LNCAP (cell line): ENCODE measurements at regions not wholly inside any gene's neighbourhood (a gene's known extent, or its start where the extent isn't known, plus 50 kb on each side); places are given as distances from the start of the nearest gene placed in this dataset.

Source experiments
- CTCF ChIP-seq: fragments of 450-650 bp; IDR thresholded peaks from 2 replicates; pipeline ENCODE4 v1.5.1; 2017; ENCODE audit warnings: mild to moderate bottlenecking

- TF ChIP-seq CTCF: no peak
These were observed 91.2 kb upstream of the BACH2 start for GRCh38 chr6:90387826-90388225.

DNA sequence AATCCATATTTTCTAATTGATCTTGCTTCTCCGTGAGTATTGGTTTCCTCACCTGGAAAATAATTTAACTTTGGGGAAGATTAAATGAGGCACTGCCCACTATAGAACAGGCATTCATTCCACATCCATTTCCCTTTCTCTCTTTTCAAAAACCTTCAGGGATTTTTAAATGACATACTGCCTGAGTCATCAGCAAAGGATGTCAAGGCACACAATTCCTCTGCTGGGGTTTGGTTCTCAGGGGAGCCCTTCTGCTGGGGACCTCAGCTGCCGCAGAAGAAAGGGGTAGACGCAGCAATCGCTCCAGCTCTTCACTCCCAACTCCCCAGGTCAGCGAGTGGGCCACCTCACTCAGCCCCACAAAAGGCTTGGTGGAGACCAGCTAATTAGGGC is 90.7 kb upstream of the BACH2 start:
- no peak for TF ChIP-seq CTCF

- TF ChIP-seq CTCF: no peak
These were observed 90.0 kb upstream of the BACH2 start for GRCh38 chr6:90386399-90387382.

DNA sequence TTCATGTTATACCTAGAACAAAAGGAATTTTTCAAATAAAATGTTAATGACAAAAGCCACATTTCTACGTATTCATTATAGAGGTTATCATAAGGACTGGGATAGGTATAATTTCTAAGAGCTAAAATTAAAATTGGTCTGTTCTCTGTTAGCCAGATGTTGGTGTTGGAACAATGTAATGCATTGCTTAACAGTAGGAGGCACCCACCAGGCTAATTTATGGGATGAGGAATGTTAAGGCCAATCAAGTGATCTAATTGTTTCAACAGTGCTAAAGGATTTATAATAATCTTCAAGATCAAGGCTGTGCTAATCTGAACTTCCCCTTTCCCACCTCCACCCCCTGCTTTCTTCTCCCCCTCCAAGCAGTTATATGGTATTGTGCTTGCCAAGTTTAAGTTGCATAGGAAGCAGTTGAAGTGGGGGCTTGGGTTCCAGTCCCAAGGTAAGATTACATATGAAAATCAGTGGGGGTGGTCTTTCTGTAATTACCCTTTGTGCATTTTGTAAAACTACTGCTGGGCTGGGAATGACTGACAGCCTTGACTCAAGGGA is 89.2 kb upstream of the BACH2 start:
- no peak for TF ChIP-seq CTCF

DNA sequence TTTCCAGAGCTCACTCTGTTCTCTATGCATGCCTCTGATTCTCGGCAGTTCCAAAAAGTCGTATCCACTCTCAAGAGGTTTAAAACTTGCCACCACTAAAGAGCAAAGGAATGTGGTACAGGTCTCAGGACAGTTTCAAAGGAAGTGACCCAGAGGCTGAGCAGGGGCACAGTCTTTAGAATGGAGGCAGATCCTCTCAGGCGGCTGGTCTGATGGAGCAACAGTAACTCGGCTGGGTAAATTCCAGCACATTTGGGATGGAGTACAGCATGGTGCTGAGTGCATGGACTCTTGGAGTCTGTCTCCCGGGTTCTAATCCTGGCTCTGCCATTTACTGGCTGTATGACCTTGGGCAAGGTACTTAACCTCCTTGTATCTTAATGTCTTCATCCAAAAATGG is 88.1 kb upstream of the BACH2 start:
- no peak for TF ChIP-seq CTCF

GRCh38 chr6:90383196-90383822 is 86.7 kb upstream of the BACH2 start:
- no peak for TF ChIP-seq CTCF

- TF ChIP-seq CTCF: no peak
These were observed 86.1 kb upstream of the BACH2 start for GRCh38 chr6:90382760-90383159.
